Hepatocyte (in vitro differentiated cells): ENCODE measurements at regions not wholly inside any gene's neighbourhood (a gene's known extent, or its start where the extent isn't known, plus 50 kb on each side); places are given as distances from the start of the nearest gene placed in this dataset.

Source experiments
- DNase-seq: peaks from one replicate; pipeline ENCODE4 v3.0.0-alpha.2; 2016; ENCODE audit warnings: low spot score
- H2AFZ ChIP-seq: fragments of 200-600 bp; sonication (generic); 2 replicates; pipeline ENCODE4 v1.6.0; 2016; ENCODE audit warnings: antibody characterized with exemption, mild to moderate bottlenecking
- H3K27ac ChIP-seq: fragments of 200-600 bp; sonication (generic); 2 replicates; pipeline ENCODE4 v1.5.1; 2016; ENCODE audit warnings: mild to moderate bottlenecking
- H3K27me3 ChIP-seq: fragments of 200-600 bp; sonication (generic); 2 replicates; pipeline ENCODE4 v1.6.1; 2016
- H3K36me3 ChIP-seq: fragments of 200-600 bp; sonication (generic); replicated peaks from 2 replicates; pipeline ENCODE4 v1.5.1; 2016; ENCODE audit warnings: low read depth; ENCODE audit not compliant: insufficient read depth
- H3K4me1 ChIP-seq: fragments of 200-600 bp; sonication (generic); 2 replicates; pipeline ENCODE4 v1.5.1; 2016; ENCODE audit warnings: mild to moderate bottlenecking, moderate library complexity; ENCODE audit not compliant: insufficient read depth
- H3K4me2 ChIP-seq: fragments of 200-600 bp; sonication (generic); 2 replicates; pipeline ENCODE4 v1.6.0; 2016
- H3K4me3 ChIP-seq: fragments of 200-600 bp; sonication (generic); 2 replicates; pipeline ENCODE4 v1.5.1; 2016; ENCODE audit warnings: mild to moderate bottlenecking
- H3K79me2 ChIP-seq: fragments of 200-600 bp; sonication (generic); 2 replicates; pipeline ENCODE4 v1.6.0; 2017; ENCODE audit warnings: mild to moderate bottlenecking
- H3K9me2 ChIP-seq: fragments of 200-600 bp; sonication (generic); replicated peaks from 2 replicates; pipeline ENCODE4 v1.6.0; 2017; ENCODE audit warnings: mild to moderate bottlenecking; ENCODE audit not compliant: insufficient read depth
- H3K9me3 ChIP-seq: fragments of 200-600 bp; sonication (generic); 2 replicates; pipeline ENCODE4 v1.5.1; 2016; ENCODE audit warnings: low read depth, mild to moderate bottlenecking
- H4K20me1 ChIP-seq: fragments of 200-600 bp; sonication (generic); 2 replicates; pipeline ENCODE4 v1.6.0; 2016; ENCODE audit warnings: mild to moderate bottlenecking; ENCODE audit not compliant: insufficient read depth, poor library complexity, severe bottlenecking
- CTCF ChIP-seq: fragments of 200-600 bp; sonication (generic); IDR thresholded peaks from 2 replicates; pipeline ENCODE4 v1.5.1; 2016; ENCODE audit warnings: antibody characterized with exemption, mild to moderate bottlenecking; ENCODE audit not compliant: poor library complexity
- EZH2 ChIP-seq: fragments of 200-600 bp; sonication (generic); IDR thresholded peaks from 2 replicates; pipeline ENCODE4 v1.6.1; 2016; ENCODE audit warnings: antibody characterized with exemption, mild to moderate bottlenecking, borderline replicate concordance
- EZH2phosphoT487 ChIP-seq: fragments of 200-600 bp; sonication (generic); IDR thresholded peaks from one replicate; pipeline ENCODE4 v1.6.1; 2018; ENCODE audit warnings: antibody characterized with exemption, mild to moderate bottlenecking, low read depth, moderate library complexity; ENCODE audit not compliant: unreplicated experiment, severe bottlenecking
- WGBS: methylation state at CpG from one replicate; pipeline ENCODE4 v1.1.6; 2016; ENCODE audit warnings: low lambda C conversion rate; ENCODE audit errors: missing lambda C conversion rate; 5-methylcytosine and 5-hydroxymethylcytosine counted together

GRCh38 chr10:28775773-28776172 lies 98.5 kb downstream of the BAMBI start:
- DNase-seq: no peak

GRCh38 chr10:28776519-28776918 lies 99.2 kb downstream of the BAMBI start:
- no peaks in the 10 kb centered on the region for H3K27me3 ChIP-seq
- WGBS: 88% methylated on average over 2 of the region's 2 CpGs
- no peak overlapping the region for H3K27ac ChIP-seq
- no peak overlapping the region for H3K4me2 ChIP-seq
- TF ChIP-seq EZH2 (no peak), CTCF (no peak), EZH2phosphoT487 (no peak)
- H2AFZ ChIP-seq: no peak overlapping the region
- H3K36me3 ChIP-seq: no peaks in the 10 kb centered on the region
- DNase-seq: no peak
- H3K9me2 ChIP-seq: no peaks in the 10 kb centered on the region
- no peaks in the 10 kb centered on the region for H3K9me3 ChIP-seq
- H3K79me2 ChIP-seq: no peaks in the 10 kb centered on the region
- H3K4me1 ChIP-seq: peaks cover 7% of the 10 kb centered on the region
- no peaks in the 10 kb centered on the region for H4K20me1 ChIP-seq
- H3K4me3 ChIP-seq: no peak overlapping the region

More at GRCh38 chr10:28775773-28776172, 98.5 kb downstream of the BAMBI start:
- Histone ChIP-seq H3K4me1 (peaks cover 7% of the 10 kb centered on the region), H3K9me3 (no peaks in the 10 kb centered on the region), H3K27me3 (no peaks in the 10 kb centered on the region), H3K4me2 (no peak overlapping the region), H3K36me3 (no peaks in the 10 kb centered on the region), H4K20me1 (no peaks in the 10 kb centered on the region), H3K27ac (no peak overlapping the region), H3K4me3 (no peak overlapping the region), H3K79me2 (no peaks in the 10 kb centered on the region), H3K9me2 (no peaks in the 10 kb centered on the region), H2AFZ (no peak overlapping the region)
- WGBS: 89% methylated on average over 3 of the region's 3 CpGs
- TF ChIP-seq EZH2phosphoT487: no peak
- TF ChIP-seq CTCF: no peak
- no peak for TF ChIP-seq EZH2

GRCh38 chr10:28777911-28778310 lies 100.6 kb downstream of the BAMBI start:
- H3K36me3 ChIP-seq: no peaks in the 10 kb centered on the region
- TF ChIP-seq EZH2phosphoT487 (no peak), CTCF (no peak), EZH2 (no peak)
- no peak overlapping the region for H2AFZ ChIP-seq
- H3K4me2 ChIP-seq: no peak overlapping the region
- H3K27me3 ChIP-seq: no peaks in the 10 kb centered on the region
- H3K9me3 ChIP-seq: no peaks in the 10 kb centered on the region
- no peak overlapping the region for H3K27ac ChIP-seq
- peaks cover 7% of the 10 kb centered on the region for H3K4me1 ChIP-seq
- no peak for DNase-seq
- no peaks in the 10 kb centered on the region for H4K20me1 ChIP-seq
- H3K4me3 ChIP-seq: no peak overlapping the region
- WGBS: 79% methylated on average over 2 of the region's 2 CpGs
- H3K9me2 ChIP-seq: no peaks in the 10 kb centered on the region
- H3K79me2 ChIP-seq: no peaks in the 10 kb centered on the region

- H4K20me1 ChIP-seq: no peaks in the 10 kb centered on the region
- H3K4me1 ChIP-seq: peaks cover 7% of the 10 kb centered on the region
- H3K27me3 ChIP-seq: no peaks in the 10 kb centered on the region
- no peak overlapping the region for H3K27ac ChIP-seq
- TF ChIP-seq EZH2: no peak
- no peak for TF ChIP-seq EZH2phosphoT487
- TF ChIP-seq CTCF: no peak
- 84% methylated on average over 2 of the region's 2 CpGs for WGBS
- no peaks in the 10 kb centered on the region for H3K79me2 ChIP-seq
- H3K9me3 ChIP-seq: no peaks in the 10 kb centered on the region
- H3K36me3 ChIP-seq: no peaks in the 10 kb centered on the region
- DNase-seq: no peak
- no peak overlapping the region for H3K4me3 ChIP-seq
- H3K9me2 ChIP-seq: no peaks in the 10 kb centered on the region
- no peak overlapping the region for H3K4me2 ChIP-seq
- no peak overlapping the region for H2AFZ ChIP-seq
These were observed 101.2 kb downstream of the BAMBI start for GRCh38 chr10:28778524-28778923.
